ENCODE measurements at regions not wholly inside any gene's neighbourhood (a gene's known extent, or its start where the extent isn't known, plus 50 kb on each side); places are given as distances from the start of the nearest gene placed in this dataset.

DNA sequence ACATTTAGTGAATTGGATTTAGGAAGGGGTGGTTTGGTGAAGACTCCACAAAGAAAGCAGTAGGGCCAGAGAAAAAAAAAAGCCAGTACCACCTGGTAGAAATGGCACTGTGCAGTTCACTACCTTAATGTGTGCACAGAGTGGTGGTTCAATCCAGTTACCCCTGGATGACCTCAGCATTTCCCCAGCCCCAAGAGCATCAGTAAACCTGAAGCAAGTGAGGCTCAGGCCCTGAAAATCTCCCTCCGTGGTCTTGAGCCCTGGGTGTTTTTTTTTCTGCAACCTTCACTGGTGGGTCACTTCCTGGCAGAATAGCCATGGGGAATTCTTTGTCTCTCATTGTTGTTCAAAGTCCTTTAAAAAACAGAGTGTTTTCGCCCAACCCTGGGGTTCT, 202.9 kb downstream of the GADD45G start:
- peaks cover 0 to 12% (median 8%) of the 10 kb centered on the region in 5 donors for H3K4me1 ChIP-seq (ENCODE audit: control insufficient read depth in 5 of 5, insufficient read depth in 5 of 5, low read length in 5 of 5)
- H3K27me3 ChIP-seq (ENCODE audit: control insufficient read depth in 3 of 3, insufficient read depth in 3 of 3, low read length in 2 of 3), result no peaks in the 10 kb centered on the region
- no peaks in the 10 kb centered on the region for H3K36me3 ChIP-seq (ENCODE audit: control insufficient read depth in 4 of 4, insufficient read depth in 4 of 4, low read length in 4 of 4)
- TF ChIP-seq, protein P1, sequence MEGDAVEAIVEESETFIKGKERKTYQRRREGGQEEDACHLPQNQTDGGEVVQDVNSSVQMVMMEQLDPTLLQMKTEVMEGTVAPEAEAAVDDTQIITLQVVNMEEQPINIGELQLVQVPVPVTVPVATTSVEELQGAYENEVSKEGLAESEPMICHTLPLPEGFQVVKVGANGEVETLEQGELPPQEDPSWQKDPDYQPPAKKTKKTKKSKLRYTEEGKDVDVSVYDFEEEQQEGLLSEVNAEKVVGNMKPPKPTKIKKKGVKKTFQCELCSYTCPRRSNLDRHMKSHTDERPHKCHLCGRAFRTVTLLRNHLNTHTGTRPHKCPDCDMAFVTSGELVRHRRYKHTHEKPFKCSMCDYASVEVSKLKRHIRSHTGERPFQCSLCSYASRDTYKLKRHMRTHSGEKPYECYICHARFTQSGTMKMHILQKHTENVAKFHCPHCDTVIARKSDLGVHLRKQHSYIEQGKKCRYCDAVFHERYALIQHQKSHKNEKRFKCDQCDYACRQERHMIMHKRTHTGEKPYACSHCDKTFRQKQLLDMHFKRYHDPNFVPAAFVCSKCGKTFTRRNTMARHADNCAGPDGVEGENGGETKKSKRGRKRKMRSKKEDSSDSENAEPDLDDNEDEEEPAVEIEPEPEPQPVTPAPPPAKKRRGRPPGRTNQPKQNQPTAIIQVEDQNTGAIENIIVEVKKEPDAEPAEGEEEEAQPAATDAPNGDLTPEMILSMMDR (IDR thresholded peaks at IDR 0.05; ENCODE audit: control extremely low read depth, extremely low read depth), result no peak
- H3K9ac ChIP-seq (ENCODE audit: insufficient read depth in 1 of 2, low read length in 2 of 2), result no peak overlapping the region
- WGBS, 2 donors, result 63 to 83% methylated on average over 2 of the region's 2 CpGs
- H3K9me3 ChIP-seq (ENCODE audit: control insufficient read depth in 4 of 4, insufficient read depth in 3 of 4, low read length in 3 of 4), result no peaks in the 10 kb centered on the region
- no peak for DNase-seq
- H3K27ac ChIP-seq (ENCODE audit: low read depth in 1 of 2, low read length in 1 of 2), result no peak overlapping the region
- H3K4me3 ChIP-seq, result no peak overlapping the region
- no peak for ATAC-seq (ENCODE audit: insufficient read depth, low FRiP score)

DNA sequence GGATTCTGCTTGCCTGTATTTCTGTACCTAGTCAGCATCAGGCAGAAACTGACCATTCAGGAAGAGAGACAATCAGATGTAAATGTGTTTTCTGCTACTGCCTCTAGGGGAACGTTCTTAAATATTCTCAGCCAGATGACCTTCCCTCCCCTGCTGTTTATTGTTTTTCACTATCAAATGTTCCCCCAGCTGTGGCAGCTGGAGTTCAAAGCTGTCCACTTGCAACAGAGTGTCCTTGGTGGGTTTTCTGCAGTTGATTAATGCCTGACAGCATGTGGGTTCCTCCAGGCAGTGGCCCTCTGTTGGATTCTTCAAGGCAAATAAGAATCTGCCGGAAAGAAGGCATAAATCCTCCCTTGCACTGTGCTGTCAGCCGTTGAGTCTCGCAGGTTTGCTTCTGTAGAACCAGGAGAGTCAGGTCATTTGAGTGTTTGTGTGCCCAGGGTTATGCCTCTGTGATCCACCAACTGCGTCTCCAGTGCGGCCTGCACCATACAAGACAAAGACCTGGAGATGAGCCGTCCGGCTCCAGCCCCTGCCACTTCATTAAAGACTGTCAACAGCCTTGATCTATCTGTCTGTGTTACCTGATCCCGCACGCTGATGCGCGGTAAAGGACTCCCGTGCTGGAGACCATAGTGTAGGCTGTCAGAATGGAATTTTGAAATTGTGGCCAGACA, 203.4 kb downstream of the GADD45G start:
- WGBS, 2 donors, result 84% methylated on average over 13 of the region's 13 CpGs
- TF ChIP-seq, protein P1 (IDR thresholded peaks at IDR 0.05; ENCODE audit: control extremely low read depth, extremely low read depth), result no peak
- no peaks in the 10 kb centered on the region for H3K36me3 ChIP-seq (ENCODE audit: control insufficient read depth in 4 of 4, insufficient read depth in 4 of 4, low read length in 4 of 4)
- no peaks in the 10 kb centered on the region for H3K9me3 ChIP-seq (ENCODE audit: control insufficient read depth in 4 of 4, insufficient read depth in 3 of 4, low read length in 3 of 4)
- peaks cover 0 to 12% (median 4%) of the 10 kb centered on the region in 5 donors for H3K4me1 ChIP-seq (ENCODE audit: control insufficient read depth in 5 of 5, insufficient read depth in 5 of 5, low read length in 5 of 5)
- H3K4me3 ChIP-seq, result no peak overlapping the region
- no peak overlapping the region for H3K9ac ChIP-seq (ENCODE audit: insufficient read depth in 1 of 2, low read length in 2 of 2)
- no peak overlapping the region for H3K27ac ChIP-seq (ENCODE audit: low read depth in 1 of 2, low read length in 1 of 2)
- peak in 2 of 3 donors; percentile 46 to 57 for DNase-seq
- no peaks in the 10 kb centered on the region for H3K27me3 ChIP-seq (ENCODE audit: control insufficient read depth in 3 of 3, insufficient read depth in 3 of 3, low read length in 2 of 3)
- no peak for ATAC-seq (ENCODE audit: insufficient read depth, low FRiP score)

GRCh38 chr9:89808756-89809181, 204.0 kb downstream of the GADD45G start:
- DNase-seq (no peak), ATAC-seq (ENCODE audit: insufficient read depth, low FRiP score) (no peak)
- H3K4me3 ChIP-seq, result no peak overlapping the region
- no peaks in the 10 kb centered on the region for H3K36me3 ChIP-seq (ENCODE audit: control insufficient read depth in 4 of 4, insufficient read depth in 4 of 4, low read length in 4 of 4)
- H3K9me3 ChIP-seq (ENCODE audit: control insufficient read depth in 4 of 4, insufficient read depth in 3 of 4, low read length in 3 of 4), result no peaks in the 10 kb centered on the region
- no peak overlapping the region for H3K27ac ChIP-seq (ENCODE audit: low read depth in 1 of 2, low read length in 1 of 2)
- no peak overlapping the region for H3K9ac ChIP-seq (ENCODE audit: insufficient read depth in 1 of 2, low read length in 2 of 2)
- TF ChIP-seq, protein P1 (IDR thresholded peaks at IDR 0.05; ENCODE audit: control extremely low read depth, extremely low read depth), result no peak
- WGBS, 2 donors, result 96% methylated on average over 12 of the region's 12 CpGs
- peaks cover 0 to 12% (median 1%) of the 10 kb centered on the region in 5 donors for H3K4me1 ChIP-seq (ENCODE audit: control insufficient read depth in 5 of 5, insufficient read depth in 5 of 5, low read length in 5 of 5)
- H3K27me3 ChIP-seq (ENCODE audit: control insufficient read depth in 3 of 3, insufficient read depth in 3 of 3, low read length in 2 of 3), result no peaks in the 10 kb centered on the region

DNA sequence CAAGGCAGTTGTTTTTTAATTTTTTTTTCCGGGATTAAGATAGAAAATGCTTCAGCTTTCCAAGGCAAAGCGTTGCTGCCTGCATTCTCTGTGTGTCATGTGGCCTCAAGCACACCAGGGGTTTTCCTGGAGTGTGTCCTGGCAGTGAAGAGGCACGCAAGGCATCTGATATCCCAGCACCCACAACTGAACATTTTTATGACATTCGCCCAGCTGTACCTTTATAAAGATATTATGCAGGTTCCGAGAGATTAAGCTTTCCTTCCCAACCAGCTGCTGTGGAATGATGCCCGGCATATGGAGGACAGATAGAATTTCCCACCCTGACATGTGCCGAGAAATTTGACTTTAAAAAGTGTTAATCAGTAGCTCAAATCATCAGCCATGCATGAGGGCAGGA, 205.6 kb downstream of the GADD45G start:
- no peak overlapping the region for H3K4me3 ChIP-seq
- no peaks in the 10 kb centered on the region for H3K27me3 ChIP-seq (ENCODE audit: control insufficient read depth in 3 of 3, insufficient read depth in 3 of 3, low read length in 2 of 3)
- H3K9ac ChIP-seq (ENCODE audit: insufficient read depth in 1 of 2, low read length in 2 of 2), result no peak overlapping the region
- no peaks in the 10 kb centered on the region for H3K9me3 ChIP-seq (ENCODE audit: control insufficient read depth in 4 of 4, insufficient read depth in 3 of 4, low read length in 3 of 4)
- no peak for ATAC-seq (ENCODE audit: insufficient read depth, low FRiP score)
- peaks cover 0 to 18% (median 3%) of the 10 kb centered on the region in 5 donors for H3K4me1 ChIP-seq (ENCODE audit: control insufficient read depth in 5 of 5, insufficient read depth in 5 of 5, low read length in 5 of 5)
- WGBS, 2 donors, result 65 to 75% methylated on average over 7 of the region's 7 CpGs
- no peak for DNase-seq
- H3K27ac ChIP-seq (ENCODE audit: low read depth in 1 of 2, low read length in 1 of 2), result no peak overlapping the region
- TF ChIP-seq, protein P1 (IDR thresholded peaks at IDR 0.05; ENCODE audit: control extremely low read depth, extremely low read depth), result no peak
- H3K36me3 ChIP-seq (ENCODE audit: control insufficient read depth in 4 of 4, insufficient read depth in 4 of 4, low read length in 4 of 4), result no peaks in the 10 kb centered on the region
